ENCODE measurements at regions not wholly inside any gene's neighbourhood (a gene's known extent, or its start where the extent isn't known, plus 50 kb on each side); places are given as distances from the start of the nearest gene placed in this dataset.

- no peak for DNase-seq (ENCODE audit: low spot score)
Observed at GRCh38 chr22:44387486-44387885, 74.7 kb upstream of the SHISAL1 start.

- no peak for DNase-seq (ENCODE audit: low spot score)
Observed at GRCh38 chr22:44386386-44387035, 73.8 kb upstream of the SHISAL1 start.

GRCh38 chr22:44385781-44386180 is 73.0 kb upstream of the SHISAL1 start:
- no peak for DNase-seq (ENCODE audit: low spot score)

- DNase-seq (ENCODE audit: low spot score), result no peak
Observed at GRCh38 chr22:44385296-44385610, 72.5 kb upstream of the SHISAL1 start.

- DNase-seq (ENCODE audit: low spot score), result no peak
Observed at GRCh38 chr22:44384563-44385295, 72.0 kb upstream of the SHISAL1 start.

GRCh38 chr22:44383652-44384562 is 71.2 kb upstream of the SHISAL1 start:
- no peak for DNase-seq (ENCODE audit: low spot score)

GRCh38 chr22:44383064-44383575 is 70.4 kb upstream of the SHISAL1 start:
- DNase-seq (ENCODE audit: low spot score), result no peak

- no peak for DNase-seq (ENCODE audit: low spot score)
Observed at GRCh38 chr22:44382116-44383038, 69.6 kb upstream of the SHISAL1 start.

- DNase-seq (ENCODE audit: low spot score), result no peak
Observed at GRCh38 chr22:44381761-44382115, 69.0 kb upstream of the SHISAL1 start.

- DNase-seq (ENCODE audit: low spot score), result no peak
Observed at GRCh38 chr22:44380756-44381486, 68.2 kb upstream of the SHISAL1 start.

- no peak for DNase-seq (ENCODE audit: low spot score)
Observed at GRCh38 chr22:44379817-44380755, 67.3 kb upstream of the SHISAL1 start.

GRCh38 chr22:44378380-44378779 is 65.6 kb upstream of the SHISAL1 start:
- DNase-seq (ENCODE audit: low spot score), result no peak

- no peak for DNase-seq (ENCODE audit: low spot score)
Observed at GRCh38 chr22:44375451-44375850, 62.7 kb upstream of the SHISAL1 start.

GRCh38 chr22:44373234-44373633 is 60.5 kb upstream of the SHISAL1 start:
- DNase-seq (ENCODE audit: low spot score), result no peak

- no peak for DNase-seq (ENCODE audit: low spot score)
Observed at GRCh38 chr22:44372611-44373010, 59.9 kb upstream of the SHISAL1 start.

GRCh38 chr22:44371741-44372525 is 59.2 kb upstream of the SHISAL1 start:
- DNase-seq (ENCODE audit: low spot score), result no peak

GRCh38 chr22:44369916-44370801 is 57.4 kb upstream of the SHISAL1 start:
- DNase-seq (ENCODE audit: low spot score), result no peak

- DNase-seq (ENCODE audit: low spot score), result no peak
Observed at GRCh38 chr22:44369293-44369661, 56.5 kb upstream of the SHISAL1 start.
